Lower lobe of right lung (tissue), 2 donors: ENCODE measurements at regions not wholly inside any gene's neighbourhood (a gene's known extent, or its start where the extent isn't known, plus 50 kb on each side); places are given as distances from the start of the nearest gene placed in this dataset.

Experiments used
- ATAC-seq, 2 donors: fragments of 200-7000 bp; cut with Tn5 transposase; one replicate each; pipeline ENCODE4 v1.9.1; 2020 to 2022; ENCODE audit warnings: mild to moderate bottlenecking in 2 of 2, moderate library complexity in 2 of 2
- DNase-seq: peaks from one replicate; pipeline ENCODE4 v3.0.0-alpha.2; 2020
- H3K27ac ChIP-seq: fragments of 200-600 bp; one replicate; pipeline ENCODE4 v1.8.0; 2022
- H3K27me3 ChIP-seq: fragments of 200-600 bp; one replicate; pipeline ENCODE4 v1.8.0; 2022; ENCODE audit warnings: low read depth
- H3K36me3 ChIP-seq: fragments of 200-600 bp; one replicate; pipeline ENCODE4 v1.8.0; 2022; ENCODE audit warnings: mild to moderate bottlenecking
- H3K4me1 ChIP-seq: fragments of 200-600 bp; one replicate; pipeline ENCODE4 v1.8.0; 2022
- H3K4me3 ChIP-seq: fragments of 200-600 bp; one replicate; pipeline ENCODE4 v1.8.0; 2022; ENCODE audit warnings: mild to moderate bottlenecking
- H3K9me3 ChIP-seq: fragments of 200-600 bp; one replicate; pipeline ENCODE4 v1.8.0; 2022
- intact Hi-C: fragments of 100-400 bp; cut with DNase I; formaldehyde crosslinking; loops from one replicate; pipeline ENCODE4 v1.11.0; 2022
- TF ChIP-seq, protein P1 (sequence below): fragments of 200-600 bp; IDR thresholded peaks from one replicate; pipeline ENCODE4 v1.8.0; 2022; ENCODE audit warnings: antibody characterized with exemption, mild to moderate bottlenecking
- donor health status: DM: no; HTN: yes; CAD: no; lungs with severe emphysema.

DNA sequence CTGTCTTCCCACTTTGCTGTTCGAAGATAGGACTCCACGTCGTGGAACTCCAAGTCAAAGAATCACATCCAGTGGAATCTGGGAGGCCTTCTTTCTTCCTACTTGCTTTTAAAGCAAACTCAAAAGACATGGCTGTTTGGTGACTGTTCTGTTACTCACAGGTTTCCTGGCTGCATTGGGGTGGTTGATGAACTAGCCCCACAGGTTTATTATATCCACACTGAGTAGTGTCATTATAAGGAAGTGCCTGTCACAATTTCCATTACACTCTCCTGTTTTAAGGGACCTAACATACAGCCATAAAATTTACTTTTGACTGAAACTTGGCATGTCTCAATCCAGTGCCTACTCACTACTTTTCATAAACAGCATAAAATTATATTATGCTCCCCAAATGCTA lies 287.3 kb upstream of the SP4 start:
- H3K36me3 ChIP-seq = no peaks in the 10 kb centered on the region
- intact Hi-C loops = no loop called here
- DNase-seq (no peak), ATAC-seq (no peak)
- no peak overlapping the region for H3K4me3 ChIP-seq
- TF ChIP-seq, protein P1, sequence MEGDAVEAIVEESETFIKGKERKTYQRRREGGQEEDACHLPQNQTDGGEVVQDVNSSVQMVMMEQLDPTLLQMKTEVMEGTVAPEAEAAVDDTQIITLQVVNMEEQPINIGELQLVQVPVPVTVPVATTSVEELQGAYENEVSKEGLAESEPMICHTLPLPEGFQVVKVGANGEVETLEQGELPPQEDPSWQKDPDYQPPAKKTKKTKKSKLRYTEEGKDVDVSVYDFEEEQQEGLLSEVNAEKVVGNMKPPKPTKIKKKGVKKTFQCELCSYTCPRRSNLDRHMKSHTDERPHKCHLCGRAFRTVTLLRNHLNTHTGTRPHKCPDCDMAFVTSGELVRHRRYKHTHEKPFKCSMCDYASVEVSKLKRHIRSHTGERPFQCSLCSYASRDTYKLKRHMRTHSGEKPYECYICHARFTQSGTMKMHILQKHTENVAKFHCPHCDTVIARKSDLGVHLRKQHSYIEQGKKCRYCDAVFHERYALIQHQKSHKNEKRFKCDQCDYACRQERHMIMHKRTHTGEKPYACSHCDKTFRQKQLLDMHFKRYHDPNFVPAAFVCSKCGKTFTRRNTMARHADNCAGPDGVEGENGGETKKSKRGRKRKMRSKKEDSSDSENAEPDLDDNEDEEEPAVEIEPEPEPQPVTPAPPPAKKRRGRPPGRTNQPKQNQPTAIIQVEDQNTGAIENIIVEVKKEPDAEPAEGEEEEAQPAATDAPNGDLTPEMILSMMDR = no peak
- H3K27ac ChIP-seq = no peak overlapping the region
- H3K9me3 ChIP-seq = no peaks in the 10 kb centered on the region
- H3K4me1 ChIP-seq = no peaks in the 10 kb centered on the region
- H3K27me3 ChIP-seq = no peaks in the 10 kb centered on the region

DNA sequence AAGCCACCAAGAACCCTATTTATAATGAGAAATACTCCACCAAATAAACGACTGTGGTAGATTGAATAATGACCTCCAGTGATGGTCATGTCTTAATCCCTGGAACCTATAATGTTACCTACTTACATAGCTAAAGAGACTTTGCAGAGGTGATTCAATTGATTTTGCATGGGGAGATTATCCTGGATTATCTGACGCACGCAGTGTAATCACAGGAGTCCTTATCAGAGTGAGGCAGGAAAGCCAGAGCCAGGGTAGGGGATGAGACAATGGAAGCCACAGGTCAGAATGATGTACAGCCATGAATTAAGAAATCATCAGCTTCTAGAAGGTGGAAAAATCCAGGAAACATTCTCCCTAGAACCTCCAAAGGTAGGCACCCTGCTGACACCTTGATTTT lies 286.4 kb upstream of the SP4 start:
- intact Hi-C loops = no loop called here
- Histone ChIP-seq H3K27ac (no peak overlapping the region), H3K4me1 (no peaks in the 10 kb centered on the region), H3K9me3 (no peaks in the 10 kb centered on the region), H3K27me3 (no peaks in the 10 kb centered on the region), H3K36me3 (no peaks in the 10 kb centered on the region), H3K4me3 (no peak overlapping the region)
- ATAC-seq = no peak
- DNase-seq = no peak
- TF ChIP-seq, protein P1 = no peak

DNA sequence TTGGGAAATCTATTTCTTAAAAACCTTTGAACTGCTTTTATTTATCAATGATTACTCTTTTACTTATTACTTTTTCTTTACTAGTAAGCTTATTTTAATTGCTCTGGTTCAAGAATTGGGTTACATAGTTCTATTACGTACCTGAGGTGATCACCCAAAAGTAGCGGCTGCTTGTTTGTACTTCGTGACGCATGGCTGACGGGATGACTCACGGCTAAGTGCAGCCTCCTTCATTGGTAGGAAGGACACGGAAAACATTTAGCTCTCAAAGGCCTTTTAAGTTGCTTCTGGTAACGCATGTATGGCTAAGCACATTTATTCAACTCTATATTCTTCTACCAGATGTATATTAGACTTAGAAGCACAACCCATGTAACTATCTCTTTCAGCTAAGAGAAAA lies 285.8 kb upstream of the SP4 start:
- H3K27ac ChIP-seq = no peak overlapping the region
- no peaks in the 10 kb centered on the region for H3K9me3 ChIP-seq
- no peaks in the 10 kb centered on the region for H3K4me1 ChIP-seq
- no peak for DNase-seq
- intact Hi-C loops = no loop called here
- no peaks in the 10 kb centered on the region for H3K36me3 ChIP-seq
- TF ChIP-seq, protein P1 = no peak
- no peak overlapping the region for H3K4me3 ChIP-seq
- no peak for ATAC-seq
- peaks cover 4% of the 10 kb centered on the region for H3K27me3 ChIP-seq

DNA sequence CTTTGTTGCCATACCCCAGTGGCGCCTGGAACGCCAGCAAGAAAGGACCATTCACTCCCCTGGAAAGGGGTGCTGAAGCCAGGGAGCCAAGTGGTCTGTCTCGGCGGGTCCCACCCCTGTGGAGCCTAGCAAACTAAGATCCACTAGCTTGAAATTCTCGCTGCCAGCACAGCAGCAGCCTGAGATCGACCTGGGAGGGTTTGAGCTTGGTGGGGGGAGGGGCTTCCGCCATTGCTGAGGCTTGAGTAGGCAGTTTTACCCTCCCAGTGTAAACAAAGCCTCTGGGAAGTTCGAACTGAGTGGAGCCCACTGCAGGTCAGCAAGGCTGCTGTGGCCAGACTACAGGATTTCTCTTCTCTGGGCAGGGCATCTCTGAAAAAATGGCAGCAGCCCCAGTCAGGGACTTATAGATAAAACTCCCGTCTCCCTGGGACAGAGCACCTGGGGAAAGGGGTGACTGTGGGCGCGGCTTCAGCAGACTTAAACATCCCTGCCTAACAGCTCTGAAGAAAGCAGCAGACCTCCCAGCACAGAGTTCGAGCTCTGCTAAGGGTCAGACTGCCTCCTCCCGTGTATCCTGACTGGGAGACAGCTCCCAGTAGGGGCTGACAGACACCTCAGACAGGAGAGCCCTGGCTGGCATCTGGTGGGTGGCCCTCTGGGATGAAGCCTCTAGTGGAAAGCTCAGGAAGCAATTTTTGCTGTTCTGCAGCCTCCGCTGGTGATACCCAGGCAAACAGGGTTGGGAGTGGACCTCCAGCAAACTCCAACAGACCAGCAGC lies 281.1 kb upstream of the SP4 start:
- TF ChIP-seq, protein P1 = no peak
- no peaks in the 10 kb centered on the region for H3K4me1 ChIP-seq
- H3K9me3 ChIP-seq = no peaks in the 10 kb centered on the region
- DNase-seq (no peak), ATAC-seq (no peak)
- intact Hi-C loops = no loop called here
- no peak overlapping the region for H3K27ac ChIP-seq
- H3K36me3 ChIP-seq = no peaks in the 10 kb centered on the region
- H3K4me3 ChIP-seq = no peak overlapping the region
- H3K27me3 ChIP-seq = peaks cover 6% of the 10 kb centered on the region

DNA sequence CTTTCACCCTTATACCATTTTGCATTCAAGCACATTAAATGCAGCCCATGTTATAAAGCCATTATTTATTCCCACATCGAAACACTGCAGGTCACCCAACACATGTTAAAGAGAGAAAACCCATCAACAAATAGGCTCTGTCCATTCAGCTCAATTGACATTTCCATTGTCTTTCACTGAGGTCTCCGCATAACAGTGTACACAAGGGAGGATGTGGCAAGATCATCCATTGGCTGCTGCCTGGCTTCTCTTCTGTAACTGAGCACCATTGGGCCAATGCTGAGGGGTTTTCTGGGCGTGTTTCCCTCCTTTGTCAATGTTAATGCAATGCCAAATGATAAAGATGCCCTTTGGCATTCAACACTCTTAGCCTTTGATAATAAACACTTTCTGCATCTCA lies 278.1 kb upstream of the SP4 start:
- intact Hi-C loops = no loop called here
- Histone ChIP-seq H3K9me3 (no peaks in the 10 kb centered on the region), H3K27me3 (peaks cover 6% of the 10 kb centered on the region)

More for the DNA sequence above, 278.1 kb upstream of the SP4 start:
- no peak overlapping the region for H3K27ac ChIP-seq
- no peak overlapping the region for H3K4me3 ChIP-seq
- ATAC-seq (no peak), DNase-seq (no peak)
- H3K36me3 ChIP-seq = no peaks in the 10 kb centered on the region
- TF ChIP-seq, protein P1 = no peak
- H3K4me1 ChIP-seq = no peaks in the 10 kb centered on the region
